ENCODE measurements at regions not wholly inside any gene's neighbourhood (a gene's known extent, or its start where the extent isn't known, plus 50 kb on each side); places are given as distances from the start of the nearest gene placed in this dataset.
"Not testable (repeated sequence)": the region's sequence is repeated elsewhere in the genome, so short reads cannot be mapped to it uniquely, and the experiment has no call there.

- Mint-ChIP-seq H3K27me3 (ENCODE audit: unreplicated experiment) (no peaks in the 10 kb centered on the region), H3K4me3 (ENCODE audit: unreplicated experiment) (no peak overlapping the region), H3K27ac (ENCODE audit: unreplicated experiment) (no peak overlapping the region), H3K9me3 (ENCODE audit: unreplicated experiment) (no peaks in the 10 kb centered on the region), H3K4me1 (ENCODE audit: low read depth, unreplicated experiment) (no peaks in the 10 kb centered on the region), H3K36me3 (ENCODE audit: unreplicated experiment) (no peaks in the 10 kb centered on the region)
- TF ChIP-seq CTCF (IDR thresholded peaks at IDR 0.05; ENCODE audit: partially characterized antibody, unreplicated experiment): no peak
- DNase-seq: no peak
Measured at GRCh38 chr11:57885298-57886050, 123.9 kb downstream of the CTNND1 start.

GRCh38 chr11:57888386-57888785 lies 126.8 kb downstream of the CTNND1 start:
- no peaks in the 10 kb centered on the region for H3K4me1 Mint-ChIP-seq (ENCODE audit: low read depth, unreplicated experiment)
- no peak for TF ChIP-seq CTCF (IDR thresholded peaks at IDR 0.05; ENCODE audit: partially characterized antibody, unreplicated experiment)
- no peak overlapping the region for H3K27ac Mint-ChIP-seq (ENCODE audit: unreplicated experiment)
- no peak overlapping the region for H3K4me3 Mint-ChIP-seq (ENCODE audit: unreplicated experiment)
- H3K36me3 Mint-ChIP-seq (ENCODE audit: unreplicated experiment): no peaks in the 10 kb centered on the region
- H3K9me3 Mint-ChIP-seq (ENCODE audit: unreplicated experiment): no peaks in the 10 kb centered on the region
- no peaks in the 10 kb centered on the region for H3K27me3 Mint-ChIP-seq (ENCODE audit: unreplicated experiment)
- DNase-seq: no peak

GRCh38 chr11:57890521-57890920 lies 128.9 kb downstream of the CTNND1 start:
- no peaks in the 10 kb centered on the region for H3K4me1 Mint-ChIP-seq (ENCODE audit: low read depth, unreplicated experiment)
- no peak overlapping the region for H3K27ac Mint-ChIP-seq (ENCODE audit: unreplicated experiment)
- H3K9me3 Mint-ChIP-seq (ENCODE audit: unreplicated experiment): no peaks in the 10 kb centered on the region
- no peak overlapping the region for H3K4me3 Mint-ChIP-seq (ENCODE audit: unreplicated experiment)
- H3K36me3 Mint-ChIP-seq (ENCODE audit: unreplicated experiment): no peaks in the 10 kb centered on the region
- DNase-seq: no peak
- no peak for TF ChIP-seq CTCF (IDR thresholded peaks at IDR 0.05; ENCODE audit: partially characterized antibody, unreplicated experiment)
- H3K27me3 Mint-ChIP-seq (ENCODE audit: unreplicated experiment): no peaks in the 10 kb centered on the region

- H3K9me3 Mint-ChIP-seq (ENCODE audit: unreplicated experiment); H3K36me3 Mint-ChIP-seq (ENCODE audit: unreplicated experiment); H3K27me3 Mint-ChIP-seq (ENCODE audit: unreplicated experiment); H3K4me3 Mint-ChIP-seq (ENCODE audit: unreplicated experiment); H3K27ac Mint-ChIP-seq (ENCODE audit: unreplicated experiment); H3K4me1 Mint-ChIP-seq (ENCODE audit: low read depth, unreplicated experiment); DNase-seq: not testable (repeated sequence)
Measured at GRCh38 chr11:57893200-57893599, 130.5 kb upstream of the OR9Q1 start.

- Mint-ChIP-seq H3K4me3 (ENCODE audit: unreplicated experiment) (no peak overlapping the region), H3K27ac (ENCODE audit: unreplicated experiment) (no peak overlapping the region), H3K4me1 (ENCODE audit: low read depth, unreplicated experiment) (no peaks in the 10 kb centered on the region), H3K9me3 (ENCODE audit: unreplicated experiment) (peaks cover 1% of the 10 kb centered on the region), H3K27me3 (ENCODE audit: unreplicated experiment) (no peaks in the 10 kb centered on the region), H3K36me3 (ENCODE audit: unreplicated experiment) (no peaks in the 10 kb centered on the region)
- no peak for DNase-seq
- no peak for TF ChIP-seq CTCF (IDR thresholded peaks at IDR 0.05; ENCODE audit: partially characterized antibody, unreplicated experiment)
Measured at GRCh38 chr11:57896361-57897145, 127.1 kb upstream of the OR9Q1 start.

Measured in glutamatergic neuron (in vitro differentiated cells).